Thymus (tissue), 11 donors: ENCODE measurements at regions not wholly inside any gene's neighbourhood (a gene's known extent, or its start where the extent isn't known, plus 50 kb on each side); places are given as distances from the start of the nearest gene placed in this dataset.

ENCODE experiments used
- DNase-seq, 9 donors: peaks; one replicate each; pipeline ENCODE4 v3.0.0-alpha.2; 2013; ENCODE audit warnings: low spot score in 9 of 9, low read depth in 6 of 9, missing footprints in 1 of 9
- H3K27ac ChIP-seq, 2 donors: one replicate each; pipeline ENCODE4 v1.5.1; 2013; ENCODE audit warnings: control low read depth in 1 of 2, low read depth in 1 of 2, low read length in 1 of 2, mild to moderate bottlenecking in 1 of 2, moderate library complexity in 1 of 2
- H3K27me3 ChIP-seq, 2 donors: one replicate each; pipeline ENCODE4 v1.5.1; 2013; ENCODE audit warnings: low read length in 1 of 2; ENCODE audit not compliant: control insufficient read depth in 2 of 2, insufficient read depth in 1 of 2
- H3K36me3 ChIP-seq, 2 donors: one replicate each; pipeline ENCODE4 v1.5.1; 2013; ENCODE audit warnings: low read length in 1 of 2, mild to moderate bottlenecking in 1 of 2, moderate library complexity in 1 of 2; ENCODE audit not compliant: control insufficient read depth in 2 of 2, insufficient read depth in 2 of 2
- H3K4me1 ChIP-seq, 2 donors: one replicate each; pipeline ENCODE4 v1.5.1; 2013; ENCODE audit warnings: low read length in 2 of 2; ENCODE audit not compliant: control insufficient read depth in 2 of 2, insufficient read depth in 2 of 2
- H3K4me3 ChIP-seq, 2 donors: one replicate each; pipeline ENCODE4 v1.5.1; 2013; ENCODE audit warnings: low read length in 2 of 2, control low read depth in 1 of 2, mild to moderate bottlenecking in 1 of 2
- H3K9me3 ChIP-seq, 2 donors: one replicate each; pipeline ENCODE4 v1.5.1; 2013; ENCODE audit warnings: low read length in 1 of 2, mild to moderate bottlenecking in 1 of 2; ENCODE audit not compliant: control insufficient read depth in 2 of 2, insufficient read depth in 1 of 2
- WGBS: extraction: QIAGEN DNeasy Blood & Tissue Kit; methylation state at CpG from one replicate; pipeline ENCODE4 v1.1.7; 2013; 5-methylcytosine and 5-hydroxymethylcytosine counted together
- donor health status: healthy.

- H3K9me3 ChIP-seq = peaks cover 0 to under 1% of the 10 kb centered on the region in 2 donors
- no peaks in the 10 kb centered on the region for H3K27me3 ChIP-seq
- no peak for DNase-seq
- WGBS = 97% methylated on average over 1 of the region's 1 CpG
- no peak overlapping the region for H3K4me3 ChIP-seq
- no peak overlapping the region for H3K27ac ChIP-seq
- H3K4me1 ChIP-seq = peaks cover 6 to 13% of the 10 kb centered on the region in 2 donors
- H3K36me3 ChIP-seq = no peaks in the 10 kb centered on the region
Observed at GRCh38 chrX:39629001-39629400, 468.8 kb downstream of the BCOR start.

- H3K4me3 ChIP-seq = no peak overlapping the region
- no peaks in the 10 kb centered on the region for H3K27me3 ChIP-seq
- no peaks in the 10 kb centered on the region for H3K36me3 ChIP-seq
- no peak for DNase-seq
- H3K9me3 ChIP-seq = no peaks in the 10 kb centered on the region
- 45% methylated on average over 2 of the region's 2 CpGs for WGBS
- H3K27ac ChIP-seq = no peak overlapping the region
- peaks cover 6 to 13% of the 10 kb centered on the region in 2 donors for H3K4me1 ChIP-seq
Observed at GRCh38 chrX:39630344-39630743, 467.4 kb downstream of the BCOR start.

- Histone ChIP-seq H3K4me1 (peaks cover 6 to 13% of the 10 kb centered on the region in 2 donors), H3K27me3 (no peaks in the 10 kb centered on the region), H3K27ac (peak overlapping the region in 1 of 2 donors; percentile 18), H3K4me3 (no peak overlapping the region), H3K9me3 (no peaks in the 10 kb centered on the region), H3K36me3 (no peaks in the 10 kb centered on the region)
- DNase-seq = no peak
- WGBS = 96% methylated on average over 4 of the region's 4 CpGs
Observed at GRCh38 chrX:39631276-39632229, 466.2 kb downstream of the BCOR start.

GRCh38 chrX:39633293-39633692 lies 464.5 kb downstream of the BCOR start:
- WGBS = 13% methylated on average over 2 of the region's 2 CpGs
- Histone ChIP-seq H3K36me3 (no peaks in the 10 kb centered on the region), H3K9me3 (no peaks in the 10 kb centered on the region), H3K27ac (no peak overlapping the region), H3K27me3 (no peaks in the 10 kb centered on the region), H3K4me1 (peaks cover 4 to 5% of the 10 kb centered on the region in 2 donors), H3K4me3 (no peak overlapping the region)
- DNase-seq = no peak

- DNase-seq = no peak
- Histone ChIP-seq H3K36me3 (no peaks in the 10 kb centered on the region), H3K4me1 (peaks cover 4 to 5% of the 10 kb centered on the region in 2 donors), H3K4me3 (no peak overlapping the region), H3K27me3 (no peaks in the 10 kb centered on the region), H3K27ac (no peak overlapping the region), H3K9me3 (no peaks in the 10 kb centered on the region)
- 72% methylated on average over 3 of the region's 3 CpGs for WGBS
Observed at GRCh38 chrX:39636481-39636880, 461.3 kb downstream of the BCOR start.

GRCh38 chrX:39638526-39638925 lies 459.2 kb downstream of the BCOR start:
- Histone ChIP-seq H3K27ac (no peak overlapping the region), H3K27me3 (no peaks in the 10 kb centered on the region), H3K4me3 (no peak overlapping the region), H3K36me3 (no peaks in the 10 kb centered on the region), H3K4me1 (peaks cover 0 to under 1% of the 10 kb centered on the region in 2 donors), H3K9me3 (no peaks in the 10 kb centered on the region)
- 99% methylated on average over 2 of the region's 2 CpGs for WGBS
- DNase-seq = no peak

GRCh38 chrX:39639871-39640270 lies 457.9 kb downstream of the BCOR start:
- Histone ChIP-seq H3K27ac (no peak overlapping the region), H3K9me3 (no peaks in the 10 kb centered on the region), H3K36me3 (no peaks in the 10 kb centered on the region), H3K27me3 (no peaks in the 10 kb centered on the region), H3K4me1 (no peaks in the 10 kb centered on the region), H3K4me3 (no peak overlapping the region)
- 98% methylated on average over 4 of the region's 4 CpGs for WGBS
- no peak for DNase-seq

GRCh38 chrX:39640866-39641265 lies 456.9 kb downstream of the BCOR start:
- Histone ChIP-seq H3K36me3 (no peaks in the 10 kb centered on the region), H3K9me3 (no peaks in the 10 kb centered on the region), H3K4me1 (no peaks in the 10 kb centered on the region), H3K4me3 (no peak overlapping the region), H3K27me3 (no peaks in the 10 kb centered on the region), H3K27ac (no peak overlapping the region)
- WGBS = 84% methylated on average over 2 of the region's 2 CpGs
- no peak for DNase-seq

GRCh38 chrX:39642071-39642470 lies 455.7 kb downstream of the BCOR start:
- Histone ChIP-seq H3K27ac (no peak overlapping the region), H3K9me3 (no peaks in the 10 kb centered on the region), H3K4me3 (no peak overlapping the region), H3K27me3 (no peaks in the 10 kb centered on the region), H3K4me1 (no peaks in the 10 kb centered on the region), H3K36me3 (no peaks in the 10 kb centered on the region)
- 86% methylated on average over 10 of the region's 10 CpGs for WGBS
- DNase-seq = no peak
